Activated CD8-positive, alpha-beta memory T cell treated with anti-CD3 and anti-CD28 coated beads, Interleukin-2, amount 50 U/mL, for 48 hours (primary cell): ENCODE measurements at regions not wholly inside any gene's neighbourhood (a gene's known extent, or its start where the extent isn't known, plus 50 kb on each side); places are given as distances from the start of the nearest gene placed in this dataset.
A peak's percentile ranks its signal among the peaks of the same experiment; 100 is the strongest.
"Not testable (repeated sequence)": the region's sequence is repeated elsewhere in the genome, so short reads cannot be mapped to it uniquely, and the experiment has no call there.

Source experiments
- DNase-seq: peaks from one replicate; pipeline ENCODE4 v3.0.0-alpha.2; 2020

- DNase-seq = no peak
These were observed 85.4 kb upstream of the IGFBP7 start for GRCh38 chr4:57195622-57196021.

GRCh38 chr4:57194068-57194611, 84.0 kb upstream of the IGFBP7 start:
- no peak for DNase-seq

GRCh38 chr4:57193209-57193810, 83.1 kb upstream of the IGFBP7 start:
- no peak for DNase-seq

GRCh38 chr4:57191523-57192034, 81.4 kb upstream of the IGFBP7 start:
- DNase-seq = no peak

- DNase-seq = peak; percentile 57
These were observed 80.7 kb upstream of the IGFBP7 start for GRCh38 chr4:57190601-57191481.

GRCh38 chr4:57187246-57187645, 77.1 kb upstream of the IGFBP7 start:
- no peak for DNase-seq

- DNase-seq = no peak
These were observed 74.3 kb upstream of the IGFBP7 start for GRCh38 chr4:57184378-57185029.

- DNase-seq = no peak
These were observed 72.1 kb upstream of the IGFBP7 start for GRCh38 chr4:57182132-57182874.

GRCh38 chr4:57173136-57173535, 63.0 kb upstream of the IGFBP7 start:
- DNase-seq = not testable (repeated sequence)

GRCh38 chr4:57172065-57172464, 61.9 kb upstream of the IGFBP7 start:
- DNase-seq = no peak

- DNase-seq = no peak
These were observed 58.8 kb upstream of the IGFBP7 start for GRCh38 chr4:57168982-57169381.

- DNase-seq = peak; percentile 91
These were observed 53.6 kb upstream of the IGFBP7 start for GRCh38 chr4:57163530-57164459.

GRCh38 chr4:57162499-57163019, 52.4 kb upstream of the IGFBP7 start:
- no peak for DNase-seq
